Activated CD8-positive, alpha-beta T cell treated with anti-CD3 and anti-CD28 coated beads for 36 hours (primary cell): ENCODE measurements at regions not wholly inside any gene's neighbourhood (a gene's known extent, or its start where the extent isn't known, plus 50 kb on each side); places are given as distances from the start of the nearest gene placed in this dataset.

Source experiments
- ATAC-seq: fragments of 200-7000 bp; cut with Tn5 transposase; one replicate; pipeline ENCODE4 v1.10.0; 2021; ENCODE audit warnings: mild to moderate bottlenecking, moderate library complexity
- CTCF ChIA-PET: fragments of 350-600 bp; sonication (Branson Sonifier 250); formaldehyde crosslinking; loops from one replicate; lab custom pipeline; 2021; ENCODE audit warnings: antibody characterized with exemption; lab: Charles Lee
- POLR2A ChIA-PET: fragments of 350-600 bp; sonication (Branson Sonifier 250); formaldehyde crosslinking; loops from one replicate; lab custom pipeline; 2021; ENCODE audit warnings: antibody characterized with exemption; lab: Charles Lee
- DNase-seq: peaks from one replicate; pipeline ENCODE4 v3.0.0-alpha.2; 2020
- H3K27ac Mint-ChIP-seq: one replicate; pipeline ENCODE4 v1.8.0; 2021; ENCODE audit warnings: mild to moderate bottlenecking, mixed read lengths
- H3K27me3 Mint-ChIP-seq: one replicate; pipeline ENCODE4 v1.8.0; 2021; ENCODE audit warnings: mixed read lengths
- H3K36me3 Mint-ChIP-seq: one replicate; pipeline ENCODE4 v1.8.0; 2021; ENCODE audit warnings: low read depth, mixed read lengths
- H3K4me1 Mint-ChIP-seq: one replicate; pipeline ENCODE4 v1.8.0; 2021; ENCODE audit warnings: low read depth, mixed read lengths
- H3K4me3 Mint-ChIP-seq: one replicate; pipeline ENCODE4 v1.8.0; 2021; ENCODE audit warnings: mild to moderate bottlenecking, moderate library complexity, mixed read lengths
- H3K9me3 Mint-ChIP-seq: one replicate; pipeline ENCODE4 v1.8.0; 2021; ENCODE audit warnings: mixed read lengths
- intact Hi-C: fragments of 100-400 bp; cut with micrococcal nuclease; formaldehyde crosslinking; loops from one replicate; pipeline ENCODE4 v1.10.0; 2022
- TF ChIP-seq, protein P1 (sequence below): fragments of 200-600 bp; IDR thresholded peaks from one replicate; pipeline ENCODE4 v1.8.0; 2022; ENCODE audit warnings: antibody characterized with exemption, mild to moderate bottlenecking

DNA sequence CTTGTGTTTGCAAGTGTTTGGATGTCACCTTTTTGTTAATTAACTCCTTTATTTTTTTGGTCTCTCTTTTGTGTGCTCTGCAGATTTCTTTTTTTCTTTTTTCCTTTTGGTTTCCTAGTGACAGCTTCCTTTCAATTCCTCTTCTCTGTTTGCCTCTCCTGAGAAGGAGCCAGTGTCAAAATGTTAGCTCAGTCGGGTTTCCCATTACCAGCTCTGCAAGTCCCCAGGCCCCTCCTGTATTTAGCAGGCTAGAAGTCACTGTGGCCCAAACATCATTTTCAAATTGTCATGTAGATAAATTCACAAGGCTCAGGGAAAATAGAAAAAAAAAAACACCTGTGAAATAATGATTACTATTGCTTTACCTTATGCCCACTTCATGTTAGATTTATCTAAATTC is 1621.6 kb downstream of the CDH8 start:
- ChIA-PET POLR2A (no interaction called here), CTCF (no interaction called here)
- intact Hi-C loops = no loop called here
- no peaks in the 10 kb centered on the region for H3K27me3 Mint-ChIP-seq
- peaks cover 11% of the 10 kb centered on the region for H3K9me3 Mint-ChIP-seq
- ATAC-seq (no peak), DNase-seq (no peak)
- no peaks in the 10 kb centered on the region for H3K4me1 Mint-ChIP-seq
- H3K27ac Mint-ChIP-seq = no peak overlapping the region
- H3K4me3 Mint-ChIP-seq = no peak overlapping the region
- TF ChIP-seq, protein P1, sequence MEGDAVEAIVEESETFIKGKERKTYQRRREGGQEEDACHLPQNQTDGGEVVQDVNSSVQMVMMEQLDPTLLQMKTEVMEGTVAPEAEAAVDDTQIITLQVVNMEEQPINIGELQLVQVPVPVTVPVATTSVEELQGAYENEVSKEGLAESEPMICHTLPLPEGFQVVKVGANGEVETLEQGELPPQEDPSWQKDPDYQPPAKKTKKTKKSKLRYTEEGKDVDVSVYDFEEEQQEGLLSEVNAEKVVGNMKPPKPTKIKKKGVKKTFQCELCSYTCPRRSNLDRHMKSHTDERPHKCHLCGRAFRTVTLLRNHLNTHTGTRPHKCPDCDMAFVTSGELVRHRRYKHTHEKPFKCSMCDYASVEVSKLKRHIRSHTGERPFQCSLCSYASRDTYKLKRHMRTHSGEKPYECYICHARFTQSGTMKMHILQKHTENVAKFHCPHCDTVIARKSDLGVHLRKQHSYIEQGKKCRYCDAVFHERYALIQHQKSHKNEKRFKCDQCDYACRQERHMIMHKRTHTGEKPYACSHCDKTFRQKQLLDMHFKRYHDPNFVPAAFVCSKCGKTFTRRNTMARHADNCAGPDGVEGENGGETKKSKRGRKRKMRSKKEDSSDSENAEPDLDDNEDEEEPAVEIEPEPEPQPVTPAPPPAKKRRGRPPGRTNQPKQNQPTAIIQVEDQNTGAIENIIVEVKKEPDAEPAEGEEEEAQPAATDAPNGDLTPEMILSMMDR = no peak
- no peaks in the 10 kb centered on the region for H3K36me3 Mint-ChIP-seq

DNA sequence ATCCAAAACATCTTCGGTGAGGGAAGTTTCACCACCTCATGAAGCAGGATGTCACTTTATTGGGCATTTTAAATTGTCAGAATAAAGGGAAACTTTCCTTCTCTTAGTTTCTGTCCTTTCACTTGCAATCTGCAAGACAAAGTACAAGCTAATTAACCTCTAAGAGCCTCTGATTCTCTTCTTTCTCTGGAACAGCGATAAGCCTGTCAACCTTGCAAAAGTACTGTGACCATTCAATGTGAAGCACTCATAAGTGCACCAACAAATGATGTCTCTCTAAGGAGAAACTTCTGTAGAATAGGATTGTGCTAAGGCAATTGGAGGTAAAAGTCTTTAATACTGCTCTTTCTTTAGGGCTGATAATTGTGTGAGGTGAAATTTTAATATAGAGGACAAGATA is 1622.3 kb downstream of the CDH8 start:
- CTCF ChIA-PET = no interaction called here
- H3K4me1 Mint-ChIP-seq = no peaks in the 10 kb centered on the region
- peaks cover 11% of the 10 kb centered on the region for H3K9me3 Mint-ChIP-seq
- H3K4me3 Mint-ChIP-seq = no peak overlapping the region
- H3K27me3 Mint-ChIP-seq = no peaks in the 10 kb centered on the region
- H3K36me3 Mint-ChIP-seq = no peaks in the 10 kb centered on the region
- intact Hi-C loops = no loop called here
- POLR2A ChIA-PET = no interaction called here
- ATAC-seq (no peak), DNase-seq (no peak)
- TF ChIP-seq, protein P1 = no peak
- no peak overlapping the region for H3K27ac Mint-ChIP-seq

DNA sequence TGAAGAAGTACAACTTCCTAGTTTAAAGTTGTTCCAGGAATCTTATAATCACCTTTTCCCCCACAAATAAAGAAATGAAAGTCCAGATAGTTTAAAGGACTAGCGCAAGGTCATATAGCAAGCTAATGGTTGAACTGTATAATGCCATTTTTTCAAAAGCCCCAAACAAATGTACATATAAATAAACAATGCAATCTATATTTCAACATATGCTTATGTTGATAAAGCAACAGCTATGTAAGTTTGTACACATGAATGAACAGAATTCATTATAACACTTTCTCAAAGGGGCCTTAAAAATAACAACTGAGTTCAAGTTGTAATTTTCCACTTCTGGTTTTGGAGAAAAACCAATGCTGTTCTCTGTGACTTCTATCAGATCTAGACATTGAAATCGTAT is 1628.6 kb downstream of the CDH8 start:
- no peaks in the 10 kb centered on the region for H3K27me3 Mint-ChIP-seq
- CTCF ChIA-PET = no interaction called here
- POLR2A ChIA-PET = no interaction called here
- intact Hi-C loops = no loop called here
- no peak overlapping the region for H3K4me3 Mint-ChIP-seq
- H3K27ac Mint-ChIP-seq = no peak overlapping the region
- H3K36me3 Mint-ChIP-seq = no peaks in the 10 kb centered on the region
- DNase-seq (no peak), ATAC-seq (no peak)
- no peaks in the 10 kb centered on the region for H3K4me1 Mint-ChIP-seq
- TF ChIP-seq, protein P1 = no peak
- peaks cover 3% of the 10 kb centered on the region for H3K9me3 Mint-ChIP-seq

DNA sequence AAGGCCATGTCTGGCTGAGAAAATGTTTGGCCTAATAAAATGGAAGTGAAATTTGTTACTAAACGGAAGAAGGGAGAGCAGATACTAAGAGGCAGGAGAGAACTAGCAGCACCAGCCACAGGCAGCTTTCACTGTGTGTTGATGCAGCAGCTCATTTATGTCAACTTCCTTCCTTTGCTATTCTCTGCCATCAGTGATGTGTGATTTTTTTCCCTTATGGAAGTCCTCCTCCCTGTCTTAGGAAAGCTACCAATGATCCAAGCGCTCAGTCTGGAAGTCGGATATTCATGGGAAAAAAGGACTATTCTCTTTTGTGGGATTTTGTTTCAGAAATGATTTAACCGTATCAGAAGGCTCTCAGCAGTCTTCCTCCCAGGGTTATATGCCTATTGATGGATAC is 1629.2 kb downstream of the CDH8 start:
- H3K9me3 Mint-ChIP-seq = peaks cover 3% of the 10 kb centered on the region
- intact Hi-C loops = no loop called here
- ChIA-PET POLR2A (no interaction called here), CTCF (no interaction called here)
- H3K36me3 Mint-ChIP-seq = no peaks in the 10 kb centered on the region
- TF ChIP-seq, protein P1 = no peak
- ATAC-seq (no peak), DNase-seq (no peak)
- no peaks in the 10 kb centered on the region for H3K4me1 Mint-ChIP-seq
- no peak overlapping the region for H3K4me3 Mint-ChIP-seq
- no peak overlapping the region for H3K27ac Mint-ChIP-seq
- no peaks in the 10 kb centered on the region for H3K27me3 Mint-ChIP-seq

DNA sequence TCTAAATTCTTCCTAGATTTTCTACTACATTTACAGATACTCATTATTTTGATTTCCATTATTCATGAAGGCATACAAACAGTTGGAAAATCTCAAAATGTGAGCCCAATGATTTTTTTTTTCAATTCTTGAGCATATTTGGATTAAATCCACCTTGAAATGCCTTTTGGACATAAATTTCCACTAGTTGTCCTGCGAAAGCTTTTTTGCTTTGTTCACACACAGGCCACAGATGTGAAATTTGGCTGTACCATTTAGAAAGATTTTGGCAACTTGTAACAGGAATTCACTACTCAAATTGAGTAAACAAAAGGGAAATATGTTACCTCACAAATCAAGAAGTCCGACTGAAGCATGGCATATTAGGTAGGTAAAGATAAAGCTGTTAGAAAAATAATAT is 1631.0 kb downstream of the CDH8 start:
- TF ChIP-seq, protein P1 = no peak
- no peak for DNase-seq
- Mint-ChIP-seq H3K36me3 (no peaks in the 10 kb centered on the region), H3K27ac (no peak overlapping the region), H3K4me1 (no peaks in the 10 kb centered on the region), H3K27me3 (no peaks in the 10 kb centered on the region), H3K9me3 (peaks cover 3% of the 10 kb centered on the region), H3K4me3 (no peak overlapping the region)
- ChIA-PET CTCF (no interaction called here), POLR2A (no interaction called here)
- intact Hi-C loops = no loop called here
- no peak for ATAC-seq
